Tibial nerve (tissue), 4 donors: ENCODE measurements at regions not wholly inside any gene's neighbourhood (a gene's known extent, or its start where the extent isn't known, plus 50 kb on each side); places are given as distances from the start of the nearest gene placed in this dataset.

ENCODE experiments used
- DNase-seq, 2 donors: peaks; one replicate each; pipeline ENCODE4 v3.0.0-alpha.2; 2019; ENCODE audit warnings: low spot score in 2 of 2
- H3K27ac ChIP-seq, 4 donors: fragments of 200-600 bp; sonication (generic) in 3 of 4; one replicate each; pipeline ENCODE4 v1.5.1; 2017 to 2019; ENCODE audit warnings: mild to moderate bottlenecking in 1 of 4
- H3K27me3 ChIP-seq, 2 donors: fragments of 200-600 bp; sonication (generic) in 1 of 2; one replicate each; pipeline versions ENCODE4 v1.5.1 to v1.6.0; 2017 to 2019
- H3K36me3 ChIP-seq, 3 donors: fragments of 200-600 bp; sonication (generic); one replicate each; pipeline ENCODE4 v1.5.1; 2018 to 2019
- H3K4me1 ChIP-seq, 4 donors: fragments of 200-600 bp; sonication (generic) in 3 of 4; one replicate each; pipeline ENCODE4 v1.5.1; 2017 to 2019
- H3K4me3 ChIP-seq, 4 donors: fragments of 200-600 bp; sonication (generic) in 3 of 4; one replicate each; pipeline ENCODE4 v1.5.1; 2017 to 2019; ENCODE audit warnings: mild to moderate bottlenecking in 1 of 4, moderate library complexity in 1 of 4
- H3K9me3 ChIP-seq, 4 donors: fragments of 200-600 bp; sonication (generic) in 3 of 4; one replicate each; pipeline ENCODE4 v1.5.1; 2017 to 2019
- CTCF ChIP-seq, 5 experiments: fragments of 200-600 bp in 3 of 5; fragments of 450-650 bp in 2 of 5; sonication (generic) in 3 of 5; IDR thresholded peaks; one replicate each; pipeline ENCODE4 v1.5.1; 2016 to 2019; ENCODE audit warnings: antibody characterized with exemption in 5 of 5, mild to moderate bottlenecking in 3 of 5, moderate library complexity in 2 of 5
- EP300 ChIP-seq, 2 donors: sonication (generic); formaldehyde crosslinking; IDR thresholded peaks; one replicate each; pipeline ENCODE4 v1.6.1; 2017; ENCODE audit warnings: antibody characterized with exemption in 2 of 2, mild to moderate bottlenecking in 1 of 2
- POLR2A ChIP-seq, 2 donors: fragments of 450-650 bp; IDR thresholded peaks; one replicate each; pipeline ENCODE4 v1.6.1; 2017; ENCODE audit warnings: antibody characterized with exemption in 2 of 2, mild to moderate bottlenecking in 2 of 2, moderate library complexity in 2 of 2
- WGBS, 2 donors: methylation state at CpG; one replicate each; pipeline ENCODE4 v1.1.5; 2018; 5-methylcytosine and 5-hydroxymethylcytosine counted together

- H3K4me1 ChIP-seq, result no peaks in the 10 kb centered on the region
- no peak overlapping the region for H3K27ac ChIP-seq
- H3K36me3 ChIP-seq, result no peaks in the 10 kb centered on the region
- H3K4me3 ChIP-seq, result no peak overlapping the region
- DNase-seq, result no peak
- 47 to 53% methylated on average over 4 of the region's 4 CpGs for whole genome bisulfite sequencing, 2 donors
- TF ChIP-seq CTCF (IDR thresholded peaks at IDR 0.05), result no peak
- no peak for TF ChIP-seq POLR2A (IDR thresholded peaks at IDR 0.05)
- TF ChIP-seq EP300 (IDR thresholded peaks at IDR 0.05), result no peak
- no peaks in the 10 kb centered on the region for H3K27me3 ChIP-seq
- no peaks in the 10 kb centered on the region for H3K9me3 ChIP-seq
Observed at GRCh38 chr2:208545403-208546042, 138.9 kb downstream of the PTH2R start.

- DNase-seq, result no peak
- Histone ChIP-seq H3K36me3 (no peaks in the 10 kb centered on the region), H3K4me3 (no peak overlapping the region), H3K27me3 (no peaks in the 10 kb centered on the region), H3K9me3 (peaks cover 0 to 4% (median 0%) of the 10 kb centered on the region in 4 donors), H3K4me1 (no peaks in the 10 kb centered on the region), H3K27ac (no peak overlapping the region)
- 83 to 86% methylated on average over 1 of the region's 1 CpG for WGBS, 2 donors
- no peak for TF ChIP-seq EP300 (IDR thresholded peaks at IDR 0.05)
- no peak for TF ChIP-seq CTCF (IDR thresholded peaks at IDR 0.05)
- no peak for TF ChIP-seq POLR2A (IDR thresholded peaks at IDR 0.05)
Observed at GRCh38 chr2:208546107-208546506, 139.5 kb downstream of the PTH2R start.

GRCh38 chr2:208546860-208547650, 140.5 kb downstream of the PTH2R start:
- TF ChIP-seq CTCF (IDR thresholded peaks at IDR 0.05) (no peak), POLR2A (IDR thresholded peaks at IDR 0.05) (no peak), EP300 (IDR thresholded peaks at IDR 0.05) (no peak)
- DNase-seq, result no peak
- peaks cover 0 to 13% (median 0%) of the 10 kb centered on the region in 4 donors for H3K9me3 ChIP-seq
- no peak overlapping the region for H3K4me3 ChIP-seq
- no peaks in the 10 kb centered on the region for H3K36me3 ChIP-seq
- 72 to 88% methylated on average over 4 of the region's 4 CpGs for WGBS, 2 donors
- no peak overlapping the region for H3K27ac ChIP-seq
- no peaks in the 10 kb centered on the region for H3K27me3 ChIP-seq
- H3K4me1 ChIP-seq, result no peaks in the 10 kb centered on the region

GRCh38 chr2:208548700-208549099, 142.1 kb downstream of the PTH2R start:
- Histone ChIP-seq H3K9me3 (peaks cover 0 to 13% (median 0%) of the 10 kb centered on the region in 4 donors), H3K27ac (no peak overlapping the region), H3K4me1 (no peaks in the 10 kb centered on the region), H3K27me3 (no peaks in the 10 kb centered on the region), H3K4me3 (no peak overlapping the region), H3K36me3 (no peaks in the 10 kb centered on the region)
- DNase-seq, result no peak
- TF ChIP-seq EP300 (IDR thresholded peaks at IDR 0.05), result no peak
- no peak for TF ChIP-seq CTCF (IDR thresholded peaks at IDR 0.05)
- 69 to 90% methylated on average over 3 of the region's 3 CpGs for WGBS, 2 donors

- no peaks in the 10 kb centered on the region for H3K4me1 ChIP-seq
- no peak for DNase-seq
- H3K27me3 ChIP-seq, result no peaks in the 10 kb centered on the region
- TF ChIP-seq CTCF (IDR thresholded peaks at IDR 0.05) (no peak), POLR2A (IDR thresholded peaks at IDR 0.05) (no peak), EP300 (IDR thresholded peaks at IDR 0.05) (no peak)
- H3K4me3 ChIP-seq, result no peak overlapping the region
- H3K9me3 ChIP-seq, result peaks cover 0 to 13% (median 0%) of the 10 kb centered on the region in 4 donors
- WGBS, 2 donors, result 48 to 84% methylated on average over 1 of the region's 1 CpG
- H3K27ac ChIP-seq, result no peak overlapping the region
- H3K36me3 ChIP-seq, result no peaks in the 10 kb centered on the region
Observed at GRCh38 chr2:208549546-208550158, 143.1 kb downstream of the PTH2R start.
